Nephron progenitor cell (in vitro differentiated cells): ENCODE measurements at regions not wholly inside any gene's neighbourhood (a gene's known extent, or its start where the extent isn't known, plus 50 kb on each side); places are given as distances from the start of the nearest gene placed in this dataset.

ENCODE experiments used
- DNase-seq: peaks from one replicate; pipeline ENCODE4 v3.0.0; 2021
- H3K27ac Mint-ChIP-seq: 2 replicates; pipeline ENCODE4 v1.8.0; 2021; ENCODE audit warnings: mild to moderate bottlenecking, moderate library complexity, mixed read lengths
- H3K27me3 Mint-ChIP-seq: 2 replicates; pipeline ENCODE4 v1.8.0; 2021; ENCODE audit warnings: mild to moderate bottlenecking, low read depth, mixed read lengths; ENCODE audit not compliant: poor library complexity
- H3K36me3 Mint-ChIP-seq: 2 replicates; pipeline ENCODE4 v1.8.0; 2021; ENCODE audit warnings: low read depth, mixed read lengths
- H3K4me1 Mint-ChIP-seq: 2 replicates; pipeline ENCODE4 v1.8.0; 2021; ENCODE audit warnings: mixed read lengths
- H3K4me3 Mint-ChIP-seq: 2 replicates; pipeline ENCODE4 v1.8.0; 2021; ENCODE audit warnings: mild to moderate bottlenecking, moderate library complexity, mixed read lengths
- H3K9me3 Mint-ChIP-seq: 2 replicates; pipeline ENCODE4 v1.8.0; 2021; ENCODE audit warnings: mild to moderate bottlenecking, moderate library complexity, mixed read lengths
- TF ChIP-seq, protein P1 (sequence below): fragments of 200-600 bp; sonication (generic); IDR thresholded peaks from 2 replicates; pipeline ENCODE4 v1.5.0; 2021; ENCODE audit warnings: antibody characterized with exemption

DNA sequence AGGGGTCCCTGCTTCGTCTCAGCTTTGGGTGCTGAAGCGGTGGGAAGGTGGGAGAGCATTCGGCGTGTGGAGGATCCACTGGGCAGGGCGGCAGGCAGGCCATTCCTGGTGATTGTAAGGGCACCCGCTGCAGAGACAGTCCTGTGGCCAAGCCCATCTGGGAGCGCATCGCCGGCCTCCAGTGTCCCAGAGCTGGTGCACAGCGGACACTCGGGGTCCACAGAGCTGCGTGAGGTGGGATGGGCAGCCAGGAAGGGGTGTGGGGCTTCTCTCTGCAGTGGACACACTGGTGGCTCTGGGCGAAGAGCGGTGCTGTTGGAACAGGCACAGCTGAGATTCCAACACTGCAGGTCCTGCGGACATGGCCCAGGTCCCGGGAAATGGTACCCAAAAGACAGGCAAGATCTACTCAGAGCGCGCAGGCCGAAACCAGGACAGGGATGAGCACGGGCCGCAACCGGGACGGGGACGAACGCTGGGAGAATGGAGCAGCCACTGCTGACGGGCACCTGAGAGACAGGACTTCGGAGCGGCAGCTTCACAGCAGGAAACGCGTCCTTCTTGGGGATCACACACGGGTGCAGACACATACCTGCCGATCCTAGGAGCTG is 188.2 kb downstream of the ERMARD start:
- peak overlapping the region; percentile 56 for H3K4me3 Mint-ChIP-seq
- peaks cover 24% of the 10 kb centered on the region for H3K9me3 Mint-ChIP-seq
- H3K27me3 Mint-ChIP-seq: peaks cover 17% of the 10 kb centered on the region
- peaks cover 22% of the 10 kb centered on the region for H3K36me3 Mint-ChIP-seq
- TF ChIP-seq, protein P1, sequence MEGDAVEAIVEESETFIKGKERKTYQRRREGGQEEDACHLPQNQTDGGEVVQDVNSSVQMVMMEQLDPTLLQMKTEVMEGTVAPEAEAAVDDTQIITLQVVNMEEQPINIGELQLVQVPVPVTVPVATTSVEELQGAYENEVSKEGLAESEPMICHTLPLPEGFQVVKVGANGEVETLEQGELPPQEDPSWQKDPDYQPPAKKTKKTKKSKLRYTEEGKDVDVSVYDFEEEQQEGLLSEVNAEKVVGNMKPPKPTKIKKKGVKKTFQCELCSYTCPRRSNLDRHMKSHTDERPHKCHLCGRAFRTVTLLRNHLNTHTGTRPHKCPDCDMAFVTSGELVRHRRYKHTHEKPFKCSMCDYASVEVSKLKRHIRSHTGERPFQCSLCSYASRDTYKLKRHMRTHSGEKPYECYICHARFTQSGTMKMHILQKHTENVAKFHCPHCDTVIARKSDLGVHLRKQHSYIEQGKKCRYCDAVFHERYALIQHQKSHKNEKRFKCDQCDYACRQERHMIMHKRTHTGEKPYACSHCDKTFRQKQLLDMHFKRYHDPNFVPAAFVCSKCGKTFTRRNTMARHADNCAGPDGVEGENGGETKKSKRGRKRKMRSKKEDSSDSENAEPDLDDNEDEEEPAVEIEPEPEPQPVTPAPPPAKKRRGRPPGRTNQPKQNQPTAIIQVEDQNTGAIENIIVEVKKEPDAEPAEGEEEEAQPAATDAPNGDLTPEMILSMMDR: no peak
- H3K27ac Mint-ChIP-seq: peak overlapping the region; percentile 75
- peaks cover 78% of the 10 kb centered on the region for H3K4me1 Mint-ChIP-seq
- no peak for DNase-seq

DNA sequence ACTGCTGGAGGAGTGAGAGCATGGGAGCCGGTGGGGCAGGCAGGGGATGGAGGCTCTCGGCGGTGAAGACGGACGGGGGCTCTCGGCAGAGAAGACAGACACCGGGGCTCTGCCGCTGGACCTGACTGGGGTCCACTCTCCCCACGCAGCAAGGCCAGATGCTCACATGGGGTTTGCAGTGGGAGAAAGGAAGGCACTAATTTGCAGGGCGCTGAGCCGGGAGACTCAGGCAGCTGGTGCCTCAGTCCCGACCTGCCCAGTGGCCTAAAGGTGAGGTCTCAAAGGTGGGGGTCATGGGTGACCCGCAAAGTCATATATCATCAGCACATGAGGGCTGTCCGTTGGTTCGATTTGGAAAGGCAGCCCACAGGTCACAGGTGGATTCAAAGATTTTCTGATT is 187.3 kb downstream of the ERMARD start:
- TF ChIP-seq, protein P1: no peak
- H3K27ac Mint-ChIP-seq: no peak overlapping the region
- peaks cover 83% of the 10 kb centered on the region for H3K4me1 Mint-ChIP-seq
- peaks cover 13% of the 10 kb centered on the region for H3K27me3 Mint-ChIP-seq
- DNase-seq: no peak
- peak overlapping the region; percentile 56 for H3K4me3 Mint-ChIP-seq
- peaks cover 13% of the 10 kb centered on the region for H3K36me3 Mint-ChIP-seq
- peaks cover 15% of the 10 kb centered on the region for H3K9me3 Mint-ChIP-seq

DNA sequence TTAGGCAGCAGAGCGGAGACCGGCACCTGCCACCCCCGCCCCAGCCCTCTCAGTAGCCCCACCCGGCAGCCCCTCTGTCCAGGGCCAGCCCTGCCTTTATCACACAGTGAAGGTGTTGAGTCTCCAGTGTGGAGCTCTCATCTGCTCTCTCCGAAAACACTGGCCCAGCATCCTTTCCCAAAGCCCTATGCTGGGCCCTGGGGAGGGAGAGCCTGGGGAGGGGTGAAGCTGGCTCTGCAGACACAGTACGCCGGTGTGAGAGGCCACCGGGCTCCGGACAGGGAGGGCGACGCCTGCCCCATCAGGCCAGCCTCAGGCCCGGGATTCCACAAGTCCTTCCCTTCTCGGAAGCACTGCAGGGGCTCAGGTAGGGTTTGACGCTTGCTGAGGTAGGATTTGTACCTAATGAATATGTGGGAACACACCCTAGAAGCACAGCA is 186.9 kb downstream of the ERMARD start:
- Mint-ChIP-seq H3K9me3 (peaks cover 10% of the 10 kb centered on the region), H3K27ac (no peak overlapping the region), H3K36me3 (peaks cover 9% of the 10 kb centered on the region), H3K4me1 (peaks cover 88% of the 10 kb centered on the region), H3K4me3 (peak overlapping the region; percentile 56), H3K27me3 (peaks cover 13% of the 10 kb centered on the region)
- TF ChIP-seq, protein P1: no peak
- DNase-seq: no peak

DNA sequence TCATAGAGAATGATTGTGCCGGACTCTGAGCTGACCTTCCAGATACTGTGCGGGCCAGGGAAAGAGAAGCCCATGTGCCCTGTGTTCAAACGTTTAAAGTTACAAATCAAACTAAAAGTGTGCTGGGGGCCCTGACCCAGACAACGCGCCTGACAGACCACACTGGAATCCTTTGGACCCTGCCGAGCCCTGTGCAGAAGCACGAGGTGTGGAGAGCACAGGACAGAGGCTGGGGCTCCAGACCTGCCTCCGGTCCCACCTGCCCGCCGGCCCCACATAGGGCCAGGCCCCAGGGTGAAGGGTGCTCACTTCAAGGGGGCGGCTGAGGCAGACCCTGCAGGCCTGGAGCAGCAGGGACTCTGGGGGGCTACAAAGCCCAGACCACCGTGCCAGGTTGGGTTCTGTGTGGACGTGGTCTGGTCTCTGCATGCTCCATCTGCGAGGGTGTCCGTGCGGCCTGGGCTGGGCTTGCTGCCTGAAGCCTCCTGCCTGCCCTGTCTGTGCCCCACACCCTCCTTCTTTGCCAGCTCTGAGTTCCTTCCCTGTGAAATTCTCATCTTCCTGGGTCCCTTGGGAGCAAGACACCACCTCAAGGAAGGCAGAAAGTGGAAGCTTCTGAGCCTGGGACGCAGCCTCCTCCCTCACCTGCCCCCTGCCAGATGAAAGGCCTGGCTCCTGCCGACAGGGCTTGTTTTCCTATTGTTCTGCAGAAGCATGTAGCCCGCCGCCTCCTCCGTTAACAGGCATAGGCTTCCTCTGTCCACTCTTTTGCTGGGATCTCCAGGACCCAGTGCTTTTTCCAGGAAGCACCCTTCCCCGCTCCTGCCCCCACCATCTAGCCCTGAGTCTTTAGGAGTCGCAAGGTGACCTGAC is 186.2 kb downstream of the ERMARD start:
- H3K4me3 Mint-ChIP-seq: peak overlapping the region; percentile 54
- H3K36me3 Mint-ChIP-seq: peaks cover 5% of the 10 kb centered on the region
- peak overlapping the region; percentile 25 for H3K27ac Mint-ChIP-seq
- no peak for DNase-seq
- peaks cover 8% of the 10 kb centered on the region for H3K27me3 Mint-ChIP-seq
- H3K4me1 Mint-ChIP-seq: peaks cover 93% of the 10 kb centered on the region
- peaks cover 5% of the 10 kb centered on the region for H3K9me3 Mint-ChIP-seq
- TF ChIP-seq, protein P1: no peak

DNA sequence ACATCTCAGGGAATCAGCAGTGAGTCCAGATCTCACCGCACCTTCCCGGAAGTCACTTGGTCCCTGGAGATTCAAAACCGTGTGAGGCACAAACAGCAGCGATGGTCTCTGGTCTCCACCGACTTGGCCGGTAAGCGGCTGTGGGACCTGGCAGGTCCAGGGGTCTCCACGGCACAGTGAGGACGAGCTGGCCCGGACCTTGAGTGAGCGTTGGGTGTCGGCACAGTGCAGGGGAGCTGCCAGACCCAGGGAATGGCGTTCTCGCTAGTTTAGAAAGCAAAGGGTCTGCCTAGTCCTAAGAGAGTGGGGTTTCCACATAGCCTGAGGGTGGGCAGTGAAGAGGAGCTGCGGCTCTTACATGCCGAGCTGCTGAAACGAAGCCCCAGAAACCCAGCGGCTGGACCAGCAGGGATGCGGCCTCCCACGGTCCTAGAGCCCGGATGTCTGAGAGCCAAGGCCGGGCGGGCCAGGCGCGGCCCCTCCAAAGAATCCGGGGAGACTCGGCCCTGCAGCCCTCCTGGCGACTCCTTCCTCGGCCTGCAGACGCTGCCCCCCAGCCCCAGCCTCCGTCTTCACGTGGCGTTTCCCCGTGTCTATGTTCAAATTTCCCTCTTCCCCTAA is 185.0 kb downstream of the ERMARD start:
- Mint-ChIP-seq H3K9me3 (no peaks in the 10 kb centered on the region), H3K4me1 (peaks cover 95% of the 10 kb centered on the region), H3K4me3 (no peak overlapping the region), H3K27me3 (peaks cover 3% of the 10 kb centered on the region), H3K27ac (peak overlapping the region; percentile 75), H3K36me3 (no peaks in the 10 kb centered on the region)
- DNase-seq: no peak
- TF ChIP-seq, protein P1: no peak
